GM12878 (cell line): ENCODE measurements at regions not wholly inside any gene's neighbourhood (a gene's known extent, or its start where the extent isn't known, plus 50 kb on each side); places are given as distances from the start of the nearest gene placed in this dataset.

Source experiments
- BACH1 ChIP-seq: fragments of 450-650 bp; IDR thresholded peaks from 2 replicates; pipeline ENCODE4 v1.6.1; 2017; ENCODE audit warnings: mild to moderate bottlenecking, borderline replicate concordance
- BCL3 ChIP-seq: IDR thresholded peaks from 2 replicates; pipeline ENCODE4 v1.6.1; 2011; ENCODE audit warnings: borderline replicate concordance, low read depth, mild to moderate bottlenecking, moderate library complexity, low read length; ENCODE audit not compliant: insufficient read depth, poor library complexity, severe bottlenecking
- CHD2 ChIP-seq: IDR thresholded peaks from 2 replicates; pipeline ENCODE4 v1.6.1; 2011; ENCODE audit warnings: low read depth, low read length, improper control_type of control experiment, borderline replicate concordance
- E4F1 ChIP-seq: fragments of 450-650 bp; IDR thresholded peaks from 2 replicates; pipeline ENCODE4 v1.6.1; 2018; ENCODE audit warnings: borderline replicate concordance, mild to moderate bottlenecking; ENCODE audit not compliant: partially characterized antibody
- PML ChIP-seq: IDR thresholded peaks from 2 replicates; pipeline ENCODE4 v1.6.1; 2012; ENCODE audit warnings: low read length, inconsistent platforms
- PRDM15 ChIP-seq: fragments of 450-650 bp; formaldehyde crosslinking; IDR thresholded peaks from 2 replicates; pipeline ENCODE4 v1.4.0; 2020; ENCODE audit warnings: mild to moderate bottlenecking, moderate library complexity
- RBBP5 ChIP-seq: fragments of 200-600 bp; sonication (generic); conservative IDR thresholded peaks from 2 replicates; pipeline ENCODE4 v1.6.1; 2016

- TF ChIP-seq BACH1 (no peak), PML (no peak), RBBP5 (no peak), PRDM15 (no peak), E4F1 (no peak), CHD2 (no peak), BCL3 (no peak)
Observed at GRCh38 chr11:119530509-119530908, 107.5 kb upstream of the THY1 start (continued).
